MM.1S (cell line): ENCODE measurements at regions not wholly inside any gene's neighbourhood (a gene's known extent, or its start where the extent isn't known, plus 50 kb on each side); places are given as distances from the start of the nearest gene placed in this dataset.

Source experiments
- DNase-seq: peaks from one replicate; pipeline ENCODE4 v3.0.0-alpha.2; 2015
- H2AFZ ChIP-seq: fragments of 300-600 bp; sonication (generic); 2 replicates; pipeline ENCODE4 v1.6.0; 2016; ENCODE audit warnings: antibody characterized with exemption, low read length
- H3F3A ChIP-seq: fragments of 300-600 bp; sonication (generic); 2 replicates; pipeline ENCODE4 v1.6.1; 2016; ENCODE audit warnings: mild to moderate bottlenecking, antibody characterized with exemption, low read length, moderate library complexity, mixed read lengths; ENCODE audit not compliant: insufficient read depth
- H3K27ac ChIP-seq: fragments of 300-600 bp; sonication (generic); 2 replicates; pipeline ENCODE4 v1.5.1; 2016; ENCODE audit warnings: mild to moderate bottlenecking, low read length
- H3K27me3 ChIP-seq: fragments of 300-600 bp; sonication (generic); replicated peaks from 2 replicates; pipeline ENCODE4 v1.6.0; 2016; ENCODE audit warnings: low read length; ENCODE audit not compliant: insufficient read depth
- H3K36me3 ChIP-seq: fragments of 300-600 bp; sonication (generic); replicated peaks from 2 replicates; pipeline ENCODE4 v1.6.1; 2016; ENCODE audit warnings: mild to moderate bottlenecking, low read length, mixed read lengths; ENCODE audit not compliant: insufficient read depth
- H3K4me1 ChIP-seq: fragments of 300-600 bp; sonication (generic); 2 replicates; pipeline ENCODE4 v1.6.1; 2016; ENCODE audit warnings: low read length, mixed read lengths
- H3K4me2 ChIP-seq: fragments of 300-600 bp; sonication (generic); 2 replicates; pipeline ENCODE4 v1.6.0; 2016; ENCODE audit warnings: low read depth, low read length
- H3K4me3 ChIP-seq: fragments of 300-600 bp; sonication (generic); 2 replicates; pipeline ENCODE4 v1.5.1; 2016; ENCODE audit warnings: low read length, mixed read lengths
- H3K79me2 ChIP-seq: fragments of 300-600 bp; sonication (generic); 2 replicates; pipeline ENCODE4 v1.6.1; 2016; ENCODE audit warnings: mixed run types, low read length, mixed read lengths
- H3K9ac ChIP-seq: fragments of 300-600 bp; sonication (generic); 2 replicates; pipeline ENCODE4 v1.6.1; 2016; ENCODE audit warnings: low read length, mixed read lengths
- H3K9me2 ChIP-seq: fragments of 300-600 bp; sonication (generic); replicated peaks from 2 replicates; pipeline ENCODE4 v1.6.1; 2016; ENCODE audit warnings: mild to moderate bottlenecking, low read length, mixed read lengths; ENCODE audit not compliant: insufficient read depth
- H3K9me3 ChIP-seq: fragments of 300-600 bp; sonication (generic); replicated peaks from 2 replicates; pipeline ENCODE4 v1.6.1; 2016; ENCODE audit warnings: mild to moderate bottlenecking, low read length, mixed read lengths; ENCODE audit not compliant: insufficient read depth
- H4K20me1 ChIP-seq: fragments of 300-600 bp; sonication (generic); 2 replicates; pipeline ENCODE4 v1.6.1; 2016; ENCODE audit warnings: mild to moderate bottlenecking, low read length, moderate library complexity, mixed read lengths; ENCODE audit not compliant: insufficient read depth
- CTCF ChIP-seq: fragments of 300-600 bp; sonication (generic); IDR thresholded peaks from 2 replicates; pipeline ENCODE4 v1.5.1; 2016; ENCODE audit warnings: antibody characterized with exemption, low read length, mixed read lengths
- EZH2 ChIP-seq: fragments of 300-600 bp; sonication (generic); optimal IDR thresholded peaks from 2 replicates; pipeline ENCODE3; 2017; ENCODE audit warnings: low read depth, mild to moderate bottlenecking, antibody characterized with exemption, low read length, mixed read lengths
- EZH2phosphoT487 ChIP-seq: fragments of 300-600 bp; sonication (generic); IDR thresholded peaks from 2 replicates; pipeline ENCODE4 v1.6.1; 2018; ENCODE audit warnings: antibody characterized with exemption, low read length

GRCh38 chr2:239462671-239463506 is 62.1 kb upstream of the HDAC4 start:
- no peaks in the 10 kb centered on the region for H3K9me3 ChIP-seq
- H3K9ac ChIP-seq: no peak overlapping the region
- no peak overlapping the region for H3K4me2 ChIP-seq
- H3K79me2 ChIP-seq: no peaks in the 10 kb centered on the region
- H3F3A ChIP-seq: no peaks in the 10 kb centered on the region
- no peaks in the 10 kb centered on the region for H4K20me1 ChIP-seq
- H3K36me3 ChIP-seq: no peaks in the 10 kb centered on the region
- no peaks in the 10 kb centered on the region for H3K27me3 ChIP-seq
- H3K9me2 ChIP-seq: no peaks in the 10 kb centered on the region
- no peak overlapping the region for H3K27ac ChIP-seq
- H3K4me3 ChIP-seq: no peak overlapping the region
- H2AFZ ChIP-seq: no peak overlapping the region
- DNase-seq: no peak
- TF ChIP-seq EZH2 (no peak), EZH2phosphoT487 (no peak), CTCF (no peak)
- H3K4me1 ChIP-seq: no peaks in the 10 kb centered on the region

- Histone ChIP-seq H3K79me2 (no peaks in the 10 kb centered on the region), H3K4me1 (no peaks in the 10 kb centered on the region), H3K4me3 (no peak overlapping the region), H3K9me2 (no peaks in the 10 kb centered on the region), H3K4me2 (no peak overlapping the region), H3K27me3 (no peaks in the 10 kb centered on the region), H4K20me1 (no peaks in the 10 kb centered on the region), H3K9me3 (no peaks in the 10 kb centered on the region), H3F3A (no peaks in the 10 kb centered on the region), H2AFZ (no peak overlapping the region), H3K36me3 (no peaks in the 10 kb centered on the region), H3K27ac (no peak overlapping the region), H3K9ac (no peak overlapping the region)
- no peak for DNase-seq
- TF ChIP-seq CTCF (no peak), EZH2 (no peak), EZH2phosphoT487 (no peak)
Measured at GRCh38 chr2:239462191-239462515, 61.3 kb upstream of the HDAC4 start.

GRCh38 chr2:239461291-239462190 is 60.7 kb upstream of the HDAC4 start:
- Histone ChIP-seq H2AFZ (no peak overlapping the region), H3F3A (no peaks in the 10 kb centered on the region), H3K36me3 (no peaks in the 10 kb centered on the region), H3K27ac (no peak overlapping the region), H3K27me3 (no peaks in the 10 kb centered on the region), H3K4me3 (no peak overlapping the region), H3K4me2 (no peak overlapping the region), H3K9me3 (no peaks in the 10 kb centered on the region), H3K9ac (no peak overlapping the region), H4K20me1 (no peaks in the 10 kb centered on the region), H3K4me1 (no peaks in the 10 kb centered on the region), H3K9me2 (no peaks in the 10 kb centered on the region), H3K79me2 (no peaks in the 10 kb centered on the region)
- DNase-seq: no peak
- TF ChIP-seq EZH2phosphoT487: no peak
- no peak for TF ChIP-seq CTCF
- TF ChIP-seq EZH2: no peak
